Ascending aorta (tissue), 2 donors: ENCODE measurements at regions not wholly inside any gene's neighbourhood (a gene's known extent, or its start where the extent isn't known, plus 50 kb on each side); places are given as distances from the start of the nearest gene placed in this dataset.
"Not testable (repeated sequence)": the region's sequence is repeated elsewhere in the genome, so short reads cannot be mapped to it uniquely, and the experiment has no call there.

ENCODE experiments used
- DNase-seq, 2 donors: peaks; one replicate each; pipeline ENCODE4 v3.0.0-alpha.2; 2019; ENCODE audit warnings: low spot score in 2 of 2
- H3K27ac ChIP-seq, 2 donors: fragments of 200-600 bp; sonication (generic); one replicate each; pipeline ENCODE4 v1.5.1; 2016 to 2017; ENCODE audit warnings: mild to moderate bottlenecking in 1 of 2
- H3K27me3 ChIP-seq: fragments of 200-600 bp; sonication (generic); one replicate; pipeline ENCODE4 v1.5.1; 2017
- H3K36me3 ChIP-seq, 2 donors: fragments of 200-600 bp; sonication (generic); one replicate each; pipeline ENCODE4 v1.5.1; 2016
- H3K4me1 ChIP-seq, 2 donors: fragments of 200-600 bp; sonication (generic); one replicate each; pipeline ENCODE4 v1.5.1; 2016 to 2017; ENCODE audit warnings: mild to moderate bottlenecking in 1 of 2
- H3K4me3 ChIP-seq, 2 donors: fragments of 200-600 bp; sonication (generic); one replicate each; pipeline ENCODE4 v1.5.1; 2016 to 2017; ENCODE audit warnings: mild to moderate bottlenecking in 1 of 2
- H3K9me3 ChIP-seq, 2 donors: fragments of 200-600 bp; sonication (generic); one replicate each; pipeline ENCODE4 v1.5.1; 2016
- intact Hi-C: fragments of 100-400 bp; cut with DNase I; formaldehyde crosslinking; loops from one replicate; pipeline ENCODE4 v1.15.1; 2023
- TF ChIP-seq, protein P1 (sequence below), 3 experiments: fragments of 200-600 bp in 2 of 3; fragments of 450-650 bp in 1 of 3; sonication (generic) in 2 of 3; IDR thresholded peaks; one replicate each; pipeline ENCODE4 v1.5.1; 2016 to 2019; ENCODE audit warnings: antibody characterized with exemption in 3 of 3, mild to moderate bottlenecking in 1 of 3, moderate library complexity in 1 of 3

DNA sequence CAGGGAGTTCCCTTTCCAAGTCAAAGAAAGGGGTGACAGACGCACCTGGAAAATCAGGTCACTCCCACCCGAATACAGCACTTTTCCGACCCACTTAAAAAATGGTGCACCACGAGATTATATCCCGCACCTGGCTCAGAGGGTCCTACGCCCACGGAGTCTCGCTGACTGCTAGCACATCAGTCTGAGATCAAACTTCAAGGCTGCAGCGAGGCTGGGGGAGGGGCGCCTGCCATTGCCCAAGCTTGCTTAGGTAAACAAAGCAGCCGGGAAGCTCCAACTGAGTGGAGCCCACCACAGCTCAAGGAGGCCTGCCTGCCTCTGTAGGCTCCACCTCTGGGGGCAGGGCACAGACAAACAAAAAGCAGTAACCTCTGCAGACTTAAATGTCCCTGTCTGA, 277.8 kb upstream of the ARHGAP42 start:
- H3K27ac ChIP-seq, H3K36me3 ChIP-seq, H3K4me1 ChIP-seq, intact Hi-C loops, DNase-seq, H3K27me3 ChIP-seq, H3K9me3 ChIP-seq, H3K4me3 ChIP-seq: not testable (repeated sequence)

GRCh38 chr11:100419518-100419917, 267.6 kb upstream of the ARHGAP42 start:
- H3K27me3 ChIP-seq = no peaks in the 10 kb centered on the region
- H3K9me3 ChIP-seq = peaks cover 0 to 11% of the 10 kb centered on the region in 2 donors
- TF ChIP-seq, protein P1, sequence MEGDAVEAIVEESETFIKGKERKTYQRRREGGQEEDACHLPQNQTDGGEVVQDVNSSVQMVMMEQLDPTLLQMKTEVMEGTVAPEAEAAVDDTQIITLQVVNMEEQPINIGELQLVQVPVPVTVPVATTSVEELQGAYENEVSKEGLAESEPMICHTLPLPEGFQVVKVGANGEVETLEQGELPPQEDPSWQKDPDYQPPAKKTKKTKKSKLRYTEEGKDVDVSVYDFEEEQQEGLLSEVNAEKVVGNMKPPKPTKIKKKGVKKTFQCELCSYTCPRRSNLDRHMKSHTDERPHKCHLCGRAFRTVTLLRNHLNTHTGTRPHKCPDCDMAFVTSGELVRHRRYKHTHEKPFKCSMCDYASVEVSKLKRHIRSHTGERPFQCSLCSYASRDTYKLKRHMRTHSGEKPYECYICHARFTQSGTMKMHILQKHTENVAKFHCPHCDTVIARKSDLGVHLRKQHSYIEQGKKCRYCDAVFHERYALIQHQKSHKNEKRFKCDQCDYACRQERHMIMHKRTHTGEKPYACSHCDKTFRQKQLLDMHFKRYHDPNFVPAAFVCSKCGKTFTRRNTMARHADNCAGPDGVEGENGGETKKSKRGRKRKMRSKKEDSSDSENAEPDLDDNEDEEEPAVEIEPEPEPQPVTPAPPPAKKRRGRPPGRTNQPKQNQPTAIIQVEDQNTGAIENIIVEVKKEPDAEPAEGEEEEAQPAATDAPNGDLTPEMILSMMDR (IDR thresholded peaks at IDR 0.05) = no peak
- H3K27ac ChIP-seq = no peak overlapping the region
- no peaks in the 10 kb centered on the region for H3K36me3 ChIP-seq
- DNase-seq = no peak
- no peak overlapping the region for H3K4me3 ChIP-seq
- intact Hi-C loops = no loop called here
- no peaks in the 10 kb centered on the region for H3K4me1 ChIP-seq

DNA sequence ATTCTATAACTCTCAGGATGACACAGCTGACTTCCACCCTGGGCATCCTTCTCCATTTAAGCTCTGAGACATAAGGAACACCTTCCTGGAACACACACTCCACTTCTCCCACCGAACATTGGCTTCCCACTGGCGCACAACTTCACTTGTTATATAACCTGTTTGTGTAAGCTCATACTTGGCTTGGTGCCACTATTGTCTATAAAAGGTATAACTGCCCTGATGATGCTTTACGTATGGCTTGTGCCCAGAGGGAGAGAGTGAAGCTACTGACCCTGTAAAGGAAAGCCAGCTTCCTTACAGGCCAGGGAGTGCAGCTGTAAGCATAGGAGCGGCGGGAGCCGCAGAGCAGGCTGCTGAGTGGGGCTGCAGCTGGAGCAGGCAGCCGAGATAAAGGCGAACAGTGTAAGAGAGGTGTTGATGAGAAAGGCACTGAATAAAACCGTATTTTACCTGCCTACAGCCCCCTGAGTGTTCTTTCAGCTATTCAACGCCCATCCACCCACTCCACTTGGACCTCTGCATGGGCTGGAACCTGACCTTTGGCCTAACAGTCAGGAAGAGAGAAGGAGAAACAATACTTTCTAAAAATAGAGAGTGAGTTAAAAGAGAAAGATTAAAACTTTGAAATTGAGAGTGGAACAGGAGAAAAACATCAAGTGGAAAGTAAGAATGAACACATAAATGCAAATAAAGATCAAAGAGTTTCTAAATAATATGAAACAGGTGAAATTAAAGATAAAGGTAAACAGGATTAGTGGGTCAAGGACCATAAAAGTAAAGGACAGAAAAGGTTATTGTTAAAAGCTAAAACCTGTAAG, 252.1 kb upstream of the ARHGAP42 start:
- H3K4me3 ChIP-seq = no peak overlapping the region
- no peaks in the 10 kb centered on the region for H3K4me1 ChIP-seq
- H3K36me3 ChIP-seq = no peaks in the 10 kb centered on the region
- no peak for DNase-seq
- no peaks in the 10 kb centered on the region for H3K27me3 ChIP-seq
- intact Hi-C loops = no loop called here
- TF ChIP-seq, protein P1 (IDR thresholded peaks at IDR 0.05) = no peak
- H3K27ac ChIP-seq = no peak overlapping the region
- no peaks in the 10 kb centered on the region for H3K9me3 ChIP-seq

DNA sequence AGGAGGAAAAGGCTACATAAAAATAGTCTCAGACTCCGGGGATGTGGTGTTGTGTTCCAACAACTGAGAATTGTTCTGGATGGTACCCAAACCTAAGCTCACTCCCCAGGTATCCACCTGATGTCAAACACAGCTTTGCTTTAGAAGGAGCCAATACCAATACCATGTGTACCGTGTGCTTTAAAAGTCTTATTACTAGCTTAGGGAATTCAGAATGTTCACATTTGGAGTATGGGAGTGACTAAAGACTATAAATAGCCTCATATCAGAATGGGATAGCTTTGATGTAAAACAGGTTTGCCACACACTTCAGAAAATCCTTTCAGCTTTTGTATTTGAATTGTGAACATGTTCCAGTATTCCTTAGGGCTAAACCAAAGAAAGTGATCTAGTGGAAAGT, 248.7 kb upstream of the ARHGAP42 start:
- TF ChIP-seq, protein P1 (IDR thresholded peaks at IDR 0.05) = no peak
- Histone ChIP-seq H3K36me3 (no peaks in the 10 kb centered on the region), H3K4me1 (no peaks in the 10 kb centered on the region), H3K9me3 (no peaks in the 10 kb centered on the region), H3K27me3 (no peaks in the 10 kb centered on the region), H3K4me3 (no peak overlapping the region), H3K27ac (no peak overlapping the region)
- no peak for DNase-seq
- intact Hi-C loops = no loop called here

GRCh38 chr11:100441086-100441485, 246.0 kb upstream of the ARHGAP42 start:
- no peak for DNase-seq
- no peak overlapping the region for H3K4me3 ChIP-seq
- intact Hi-C loops = no loop called here
- H3K36me3 ChIP-seq = no peaks in the 10 kb centered on the region
- TF ChIP-seq, protein P1 (IDR thresholded peaks at IDR 0.05) = no peak
- H3K4me1 ChIP-seq = no peaks in the 10 kb centered on the region
- no peaks in the 10 kb centered on the region for H3K27me3 ChIP-seq
- no peaks in the 10 kb centered on the region for H3K9me3 ChIP-seq
- no peak overlapping the region for H3K27ac ChIP-seq

- Histone ChIP-seq H3K27ac (no peak overlapping the region), H3K4me3 (no peak overlapping the region), H3K4me1 (no peaks in the 10 kb centered on the region), H3K9me3 (no peaks in the 10 kb centered on the region), H3K27me3 (no peaks in the 10 kb centered on the region), H3K36me3 (no peaks in the 10 kb centered on the region)
- intact Hi-C loops = no loop called here
- DNase-seq = no peak
- TF ChIP-seq, protein P1 (IDR thresholded peaks at IDR 0.05) = no peak
These were observed 245.1 kb upstream of the ARHGAP42 start for GRCh38 chr11:100442017-100442416.
